ENCODE measurements at regions not wholly inside any gene's neighbourhood (a gene's known extent, or its start where the extent isn't known, plus 50 kb on each side); places are given as distances from the start of the nearest gene placed in this dataset.

DNA sequence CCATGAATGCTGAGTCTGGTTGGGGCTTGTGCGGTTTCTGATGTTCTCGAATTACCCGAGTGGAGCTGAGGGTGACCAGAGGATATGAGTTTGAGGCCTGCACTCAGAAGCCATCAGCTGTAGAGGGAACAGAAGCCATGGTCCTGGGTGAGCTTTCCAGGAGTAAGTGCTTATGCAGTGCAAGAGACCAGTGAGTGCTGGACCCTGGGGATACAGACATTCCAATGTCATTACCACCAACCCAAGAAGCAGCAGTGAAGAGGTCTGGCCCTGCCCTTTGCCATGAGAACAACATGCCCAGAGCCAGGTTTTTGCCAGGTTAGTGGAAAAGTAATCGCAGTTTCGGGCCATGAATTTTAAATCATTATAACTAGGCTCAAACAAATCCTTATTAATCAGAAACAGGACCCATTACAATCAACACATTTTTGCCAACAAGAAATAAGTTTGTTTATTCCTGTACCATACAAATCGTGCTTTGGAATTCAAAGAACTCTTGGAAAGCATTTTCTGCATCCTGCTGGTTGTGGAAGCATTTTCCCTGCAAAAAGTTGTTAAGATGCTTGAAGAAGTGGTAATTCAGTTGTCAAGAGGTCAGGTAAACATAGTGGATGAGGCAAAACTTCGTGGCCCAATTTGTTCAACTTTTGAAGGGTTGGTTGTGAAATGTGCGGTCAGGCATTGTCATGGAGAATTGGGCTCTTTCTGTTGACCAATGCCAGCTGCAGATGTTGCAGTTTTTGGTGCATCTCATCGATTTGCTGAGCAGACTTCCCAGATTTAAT lies 154.6 kb downstream of the SYK start:
- no peaks in the 10 kb centered on the region for H3K27me3 ChIP-seq (ENCODE audit: control insufficient read depth, low read length)

GRCh38 chr9:90958328-90958727 lies 156.7 kb downstream of the SYK start:
- H4K20me1 ChIP-seq (ENCODE audit: control insufficient read depth, insufficient read depth, low read depth, low read length), result no peaks in the 10 kb centered on the region
- no peak overlapping the region for H3K4me2 ChIP-seq (ENCODE audit: low read length)
- H3K9me2 ChIP-seq (replicated peaks; ENCODE audit: control insufficient read depth, low read length), result no peaks in the 10 kb centered on the region
- no peaks in the 10 kb centered on the region for H3K36me3 ChIP-seq (ENCODE audit: control insufficient read depth, low read length)
- no peaks in the 10 kb centered on the region for H3K79me2 ChIP-seq (ENCODE audit: control insufficient read depth, low read length)
- H3K4me1 ChIP-seq (ENCODE audit: control insufficient read depth, low read length), result no peaks in the 10 kb centered on the region
- H3K9me3 ChIP-seq (ENCODE audit: control insufficient read depth, insufficient read depth, low read length), result no peaks in the 10 kb centered on the region
- H3F3A ChIP-seq (ENCODE audit: control insufficient read depth, insufficient read depth), result no peaks in the 10 kb centered on the region
- no peaks in the 10 kb centered on the region for H3K27me3 ChIP-seq (ENCODE audit: control insufficient read depth, low read length)
- TF ChIP-seq EZH2phosphoT487 (IDR thresholded peaks at IDR 0.05; ENCODE audit: borderline replicate concordance, low read length) (no peak), CTCF (IDR thresholded peaks at IDR 0.05; ENCODE audit: low read depth, low read length, poor library complexity, severe bottlenecking) (no peak)
- no peak overlapping the region for H3K27ac ChIP-seq (ENCODE audit: low read depth, low read length)
- no peak overlapping the region for H3K4me3 ChIP-seq (ENCODE audit: low read length)

More for the DNA sequence above, 154.6 kb downstream of the SYK start:
- H4K20me1 ChIP-seq (ENCODE audit: control insufficient read depth, insufficient read depth, low read depth, low read length), result no peaks in the 10 kb centered on the region
- H3K9me2 ChIP-seq (replicated peaks; ENCODE audit: control insufficient read depth, low read length), result no peaks in the 10 kb centered on the region
- H3K27ac ChIP-seq (ENCODE audit: low read depth, low read length), result no peak overlapping the region
- no peaks in the 10 kb centered on the region for H3K9me3 ChIP-seq (ENCODE audit: control insufficient read depth, insufficient read depth, low read length)
- H3K36me3 ChIP-seq (ENCODE audit: control insufficient read depth, low read length), result no peaks in the 10 kb centered on the region
- H3K79me2 ChIP-seq (ENCODE audit: control insufficient read depth, low read length), result no peaks in the 10 kb centered on the region
- H3F3A ChIP-seq (ENCODE audit: control insufficient read depth, insufficient read depth), result no peaks in the 10 kb centered on the region
- no peak overlapping the region for H3K4me3 ChIP-seq (ENCODE audit: low read length)
- no peaks in the 10 kb centered on the region for H3K4me1 ChIP-seq (ENCODE audit: control insufficient read depth, low read length)
- no peak overlapping the region for H3K4me2 ChIP-seq (ENCODE audit: low read length)
- no peak for TF ChIP-seq EZH2phosphoT487 (IDR thresholded peaks at IDR 0.05; ENCODE audit: borderline replicate concordance, low read length)
- TF ChIP-seq CTCF (IDR thresholded peaks at IDR 0.05; ENCODE audit: low read depth, low read length, poor library complexity, severe bottlenecking), result no peak

GRCh38 chr9:90960941-90961340 lies 159.3 kb downstream of the SYK start:
- no peaks in the 10 kb centered on the region for H3K79me2 ChIP-seq (ENCODE audit: control insufficient read depth, low read length)

More at GRCh38 chr9:90960941-90961340, 159.3 kb downstream of the SYK start:
- Histone ChIP-seq H3K27ac (ENCODE audit: low read depth, low read length) (no peak overlapping the region), H4K20me1 (ENCODE audit: control insufficient read depth, insufficient read depth, low read depth, low read length) (no peaks in the 10 kb centered on the region), H3K9me3 (ENCODE audit: control insufficient read depth, insufficient read depth, low read length) (no peaks in the 10 kb centered on the region), H3K4me2 (ENCODE audit: low read length) (no peak overlapping the region), H3K36me3 (ENCODE audit: control insufficient read depth, low read length) (no peaks in the 10 kb centered on the region), H3K4me3 (ENCODE audit: low read length) (no peak overlapping the region), H3K9me2 (replicated peaks; ENCODE audit: control insufficient read depth, low read length) (no peaks in the 10 kb centered on the region), H3F3A (ENCODE audit: control insufficient read depth, insufficient read depth) (no peaks in the 10 kb centered on the region), H3K27me3 (ENCODE audit: control insufficient read depth, low read length) (peaks cover 15% of the 10 kb centered on the region), H3K4me1 (ENCODE audit: control insufficient read depth, low read length) (peaks cover 9% of the 10 kb centered on the region)
- TF ChIP-seq CTCF (IDR thresholded peaks at IDR 0.05; ENCODE audit: low read depth, low read length, poor library complexity, severe bottlenecking) (no peak), EZH2phosphoT487 (IDR thresholded peaks at IDR 0.05; ENCODE audit: borderline replicate concordance, low read length) (no peak)

All from DOHH2 (cell line).